Bronchial epithelial cell (primary cell): ENCODE measurements at regions not wholly inside any gene's neighbourhood (a gene's known extent, or its start where the extent isn't known, plus 50 kb on each side); places are given as distances from the start of the nearest gene placed in this dataset.

Source experiments
- DNase-seq: peaks from one replicate; pipeline ENCODE4 v3.0.0-alpha.2; 2010; ENCODE audit warnings: low read depth
- FAIRE-seq: peaks from 2 replicates; lab custom pipeline; 2011; peaks lifted over from hg19 to GRCh38; lab: Jason Lieb, UNC
- H3K27me3 ChIP-seq: 2 replicates; pipeline ENCODE4 v1.5.1; 2011; ENCODE audit warnings: low read length; ENCODE audit not compliant: control insufficient read depth, insufficient read depth
- H3K36me3 ChIP-seq: 2 replicates; pipeline ENCODE4 v1.5.1; 2011; ENCODE audit warnings: low read length; ENCODE audit not compliant: control insufficient read depth, insufficient read depth
- H3K4me3 ChIP-seq: 2 replicates; pipeline ENCODE4 v1.5.1; 2011; ENCODE audit warnings: mild to moderate bottlenecking, low read depth, low read length, control low read depth
- CTCF ChIP-seq: IDR thresholded peaks from 2 replicates; pipeline ENCODE4 v1.5.1; 2011; ENCODE audit warnings: mild to moderate bottlenecking, moderate library complexity, low read length, control low read depth, inconsistent platforms; ENCODE audit not compliant: insufficient read depth, severe bottlenecking

GRCh38 chr2:239596792-239597191, 196.0 kb upstream of the HDAC4 start:
- FAIRE-seq (no peak), DNase-seq (no peak)
- no peak for TF ChIP-seq CTCF
- no peaks in the 10 kb centered on the region for H3K27me3 ChIP-seq
- no peaks in the 10 kb centered on the region for H3K36me3 ChIP-seq
- no peak overlapping the region for H3K4me3 ChIP-seq

- no peak for DNase-seq
- Histone ChIP-seq H3K36me3 (no peaks in the 10 kb centered on the region), H3K4me3 (no peak overlapping the region), H3K27me3 (no peaks in the 10 kb centered on the region)
- FAIRE-seq: no peak
- TF ChIP-seq CTCF: no peak
These were observed 195.4 kb upstream of the HDAC4 start for GRCh38 chr2:239596253-239596652.

- TF ChIP-seq CTCF: no peak
- FAIRE-seq (no peak), DNase-seq (no peak)
- Histone ChIP-seq H3K27me3 (no peaks in the 10 kb centered on the region), H3K36me3 (no peaks in the 10 kb centered on the region), H3K4me3 (no peak overlapping the region)
These were observed 194.9 kb upstream of the HDAC4 start for GRCh38 chr2:239595726-239596125.

- no peak overlapping the region for H3K4me3 ChIP-seq
- DNase-seq: no peak
- no peak for TF ChIP-seq CTCF
- H3K36me3 ChIP-seq: no peaks in the 10 kb centered on the region
- H3K27me3 ChIP-seq: no peaks in the 10 kb centered on the region
- no peak for FAIRE-seq
These were observed 194.2 kb upstream of the HDAC4 start for GRCh38 chr2:239594772-239595608.

GRCh38 chr2:239594019-239594771, 193.4 kb upstream of the HDAC4 start:
- no peak for TF ChIP-seq CTCF
- Histone ChIP-seq H3K36me3 (no peaks in the 10 kb centered on the region), H3K27me3 (no peaks in the 10 kb centered on the region), H3K4me3 (no peak overlapping the region)
- FAIRE-seq: no peak
- no peak for DNase-seq
